Esophagus muscularis mucosa (tissue), 4 donors: ENCODE measurements at regions not wholly inside any gene's neighbourhood (a gene's known extent, or its start where the extent isn't known, plus 50 kb on each side); places are given as distances from the start of the nearest gene placed in this dataset.

Source experiments
- CTCF ChIP-seq, 3 experiments: fragments of 200-600 bp in 2 of 3; fragments of 450-650 bp in 1 of 3; sonication (generic) in 2 of 3; IDR thresholded peaks; one replicate each; pipeline ENCODE4 v1.5.1; 2017 to 2019; ENCODE audit warnings: antibody characterized with exemption in 3 of 3, mild to moderate bottlenecking in 2 of 3, moderate library complexity in 1 of 3
- EP300 ChIP-seq: sonication (generic); formaldehyde crosslinking; IDR thresholded peaks from one replicate; pipeline ENCODE4 v1.6.1; 2017; ENCODE audit warnings: antibody characterized with exemption
- POLR2AphosphoS5 ChIP-seq, 2 donors: sonication (generic); formaldehyde crosslinking; IDR thresholded peaks; one replicate each; pipeline ENCODE4 v1.6.1; 2017; ENCODE audit warnings: antibody characterized with exemption in 2 of 2

- no peak for TF ChIP-seq EP300
- TF ChIP-seq POLR2AphosphoS5 (IDR thresholded peaks at IDR 0.05): no peak
- no peak for TF ChIP-seq CTCF (IDR thresholded peaks at IDR 0.05)
Measured at GRCh38 chr10:130485958-130486895, 350.0 kb downstream of the GLRX3 start.
